ENCODE measurements at regions not wholly inside any gene's neighbourhood (a gene's known extent, or its start where the extent isn't known, plus 50 kb on each side); places are given as distances from the start of the nearest gene placed in this dataset.
"Not testable (repeated sequence)": the region's sequence is repeated elsewhere in the genome, so short reads cannot be mapped to it uniquely, and the experiment has no call there.

- not testable (repeated sequence) for DNase-seq (ENCODE audit: low read depth in 3 of 3)
Observed at GRCh38 chr5:119299242-119299614, 56.6 kb upstream of the TNFAIP8 start.

GRCh38 chr5:119299615-119300310 lies 56.1 kb upstream of the TNFAIP8 start:
- DNase-seq (ENCODE audit: low read depth in 3 of 3): peak; percentile 70 to 94 (median 81)

- no peak for DNase-seq (ENCODE audit: low read depth in 3 of 3)
Observed at GRCh38 chr5:119300311-119300670, 55.5 kb upstream of the TNFAIP8 start.

- no peak for DNase-seq (ENCODE audit: low read depth in 3 of 3)
Observed at GRCh38 chr5:119301210-119301609, 54.6 kb upstream of the TNFAIP8 start.

- no peak for DNase-seq (ENCODE audit: low read depth in 3 of 3)
Observed at GRCh38 chr5:119301906-119302305, 53.9 kb upstream of the TNFAIP8 start.

GRCh38 chr5:119302449-119302848 lies 53.4 kb upstream of the TNFAIP8 start:
- no peak for DNase-seq (ENCODE audit: low read depth in 3 of 3)

GRCh38 chr5:119302916-119303897 lies 52.6 kb upstream of the TNFAIP8 start:
- DNase-seq (ENCODE audit: low read depth in 3 of 3): no peak

GRCh38 chr5:119304439-119305211 lies 51.2 kb upstream of the TNFAIP8 start:
- DNase-seq (ENCODE audit: low read depth in 3 of 3): no peak
